ENCODE measurements at regions not wholly inside any gene's neighbourhood (a gene's known extent, or its start where the extent isn't known, plus 50 kb on each side); places are given as distances from the start of the nearest gene placed in this dataset.

DNA sequence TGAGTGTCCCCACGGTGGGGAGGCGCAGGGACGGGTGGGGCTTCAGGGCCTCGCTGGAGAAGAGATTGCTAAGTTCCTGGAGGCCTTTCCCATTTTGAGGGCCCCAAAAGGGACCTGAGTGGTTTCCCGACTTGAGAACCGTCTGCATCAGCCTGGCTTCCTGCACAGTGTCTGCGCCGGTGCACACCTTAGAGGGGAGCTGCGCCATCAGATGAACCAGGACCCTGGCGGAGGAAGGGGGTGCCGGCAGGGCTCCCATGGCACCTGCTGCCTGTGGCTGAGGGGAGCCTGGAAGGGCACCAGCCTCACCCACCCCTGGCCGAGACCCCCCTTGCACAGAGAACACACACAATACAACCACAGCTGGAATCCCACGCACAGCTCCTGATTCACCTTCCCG lies 465.1 kb upstream of the MYT1L start:
- Histone ChIP-seq H3K36me3 (no peaks in the 10 kb centered on the region), H3K4me3 (ENCODE audit: low read depth, low read length) (no peak overlapping the region), H3K9me3 (no peaks in the 10 kb centered on the region), H3K4me1 (no peaks in the 10 kb centered on the region), H3K27me3 (no peaks in the 10 kb centered on the region)
- no peak for TF ChIP-seq CTCF (IDR thresholded peaks at IDR 0.05; ENCODE audit: low read depth, low read length)
- no peak for DNase-seq

DNA sequence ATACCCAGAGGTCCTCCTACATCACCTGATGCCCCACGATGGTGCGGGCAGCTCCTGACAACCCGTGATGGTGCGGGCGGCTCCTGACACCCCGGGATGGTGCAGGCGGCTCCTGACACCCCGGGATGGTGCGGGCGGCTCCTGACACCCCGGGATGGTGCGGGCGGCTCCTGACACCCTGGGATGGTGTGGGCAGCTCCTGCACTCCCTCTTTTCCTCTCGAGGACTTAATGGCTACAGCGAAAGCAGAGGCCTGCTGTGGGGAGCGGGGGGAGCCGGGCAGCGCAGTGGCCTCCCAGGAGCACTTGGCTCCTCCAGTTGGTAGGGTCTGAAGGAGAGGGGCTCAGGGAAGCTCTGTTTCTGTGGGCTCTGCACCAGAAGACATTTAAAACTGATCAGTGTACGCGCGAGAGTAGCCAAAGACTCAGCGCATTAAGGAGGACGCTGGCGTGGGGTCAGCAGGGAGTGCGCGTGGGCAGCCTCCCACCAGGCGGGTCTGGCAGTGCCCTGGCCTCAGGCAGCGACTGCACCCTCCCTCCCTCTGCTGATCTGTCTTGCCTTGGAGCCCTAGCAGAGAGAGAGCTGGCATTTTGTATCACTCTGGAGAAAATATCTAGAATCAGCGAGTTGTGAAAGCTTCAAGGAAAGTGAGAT lies 464.5 kb upstream of the MYT1L start:
- Histone ChIP-seq H3K36me3 (no peaks in the 10 kb centered on the region), H3K4me3 (ENCODE audit: low read depth, low read length) (no peak overlapping the region), H3K9me3 (no peaks in the 10 kb centered on the region), H3K27me3 (no peaks in the 10 kb centered on the region), H3K4me1 (no peaks in the 10 kb centered on the region)
- TF ChIP-seq CTCF (IDR thresholded peaks at IDR 0.05; ENCODE audit: low read depth, low read length), result no peak
- DNase-seq, result no peak

DNA sequence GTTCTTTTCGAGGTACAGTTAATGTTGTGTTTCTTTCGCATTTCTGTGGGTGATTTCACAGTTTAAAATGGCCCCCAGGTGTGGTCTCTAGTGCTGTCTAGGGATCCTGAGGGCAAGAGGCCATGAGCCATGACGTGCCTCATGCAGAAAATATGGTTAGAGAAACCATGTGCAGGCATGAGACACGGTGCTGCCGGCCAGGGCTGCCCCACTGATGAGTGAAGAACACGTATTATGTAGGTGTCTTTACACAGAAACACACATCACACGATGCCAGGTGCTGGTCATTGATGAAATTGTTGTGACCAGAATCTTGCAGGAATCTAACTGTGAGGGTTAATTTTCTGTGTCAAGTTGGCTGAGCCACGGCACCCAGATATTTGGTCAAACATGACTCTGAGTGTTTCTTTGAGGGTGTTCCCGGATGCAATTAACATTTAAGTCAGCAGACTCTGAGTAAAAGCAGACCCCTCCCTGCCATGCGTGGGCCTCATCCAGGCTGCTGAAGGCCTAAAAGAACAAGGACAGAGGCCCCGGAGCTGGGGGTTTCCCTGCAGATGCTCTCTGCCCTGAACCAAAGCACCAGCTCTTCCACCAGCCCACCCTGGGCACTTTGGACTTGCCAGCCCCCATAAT lies 463.0 kb upstream of the MYT1L start:
- no peaks in the 10 kb centered on the region for H3K36me3 ChIP-seq

DNA sequence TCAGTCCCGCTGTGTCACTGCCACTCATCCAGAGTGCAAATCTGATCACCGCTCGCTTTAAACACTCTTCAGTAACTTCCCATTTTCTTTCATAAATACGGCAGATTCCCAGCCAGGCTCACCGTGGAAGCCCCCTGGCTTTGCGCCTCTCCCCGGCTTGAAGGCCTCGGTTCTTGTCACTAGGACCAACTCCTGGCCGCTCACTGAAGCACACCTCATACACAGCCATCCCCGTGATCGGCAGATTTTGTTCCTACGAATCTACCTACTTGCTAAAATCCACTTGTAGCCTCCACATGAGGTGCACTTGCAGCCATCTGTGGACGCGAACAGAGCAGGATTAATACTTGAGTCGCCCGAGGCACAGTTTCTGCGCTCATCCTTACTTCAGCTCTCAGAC lies 462.4 kb upstream of the MYT1L start:
- H3K27me3 ChIP-seq, result no peaks in the 10 kb centered on the region
- DNase-seq, result no peak
- H3K9me3 ChIP-seq, result no peaks in the 10 kb centered on the region
- H3K36me3 ChIP-seq, result no peaks in the 10 kb centered on the region
- H3K4me3 ChIP-seq (ENCODE audit: low read depth, low read length), result no peak overlapping the region
- H3K4me1 ChIP-seq, result no peaks in the 10 kb centered on the region
- TF ChIP-seq CTCF (IDR thresholded peaks at IDR 0.05; ENCODE audit: low read depth, low read length), result no peak

More for the DNA sequence above, 463.0 kb upstream of the MYT1L start:
- Histone ChIP-seq H3K4me3 (ENCODE audit: low read depth, low read length) (no peak overlapping the region), H3K4me1 (no peaks in the 10 kb centered on the region), H3K27me3 (no peaks in the 10 kb centered on the region), H3K9me3 (no peaks in the 10 kb centered on the region)
- no peak for TF ChIP-seq CTCF (IDR thresholded peaks at IDR 0.05; ENCODE audit: low read depth, low read length)
- DNase-seq, result no peak

DNA sequence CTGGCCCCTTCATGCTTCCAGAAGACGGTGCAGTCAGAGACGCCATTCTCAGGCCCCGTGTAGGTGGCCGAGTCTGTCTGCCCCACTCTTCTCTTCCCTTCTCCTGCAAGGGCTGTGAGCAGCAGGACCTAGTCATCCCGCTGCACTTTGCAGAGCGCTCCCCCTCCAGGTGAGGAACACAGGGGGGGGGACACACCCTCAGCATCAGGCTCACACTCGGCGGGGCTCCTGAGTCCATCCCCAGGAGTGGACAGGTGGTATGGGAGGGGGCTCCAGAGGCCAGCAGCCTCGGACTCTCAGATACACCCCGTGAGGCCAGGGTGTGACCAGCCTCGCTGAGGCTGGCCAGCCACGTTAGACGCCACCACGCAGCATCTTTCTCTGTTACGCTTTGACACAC lies 460.5 kb upstream of the MYT1L start:
- DNase-seq, result no peak
- TF ChIP-seq CTCF (IDR thresholded peaks at IDR 0.05; ENCODE audit: low read depth, low read length), result no peak
- Histone ChIP-seq H3K9me3 (no peaks in the 10 kb centered on the region), H3K36me3 (no peaks in the 10 kb centered on the region), H3K4me3 (ENCODE audit: low read depth, low read length) (no peak overlapping the region), H3K27me3 (no peaks in the 10 kb centered on the region), H3K4me1 (peaks cover 12% of the 10 kb centered on the region)

- Histone ChIP-seq H3K27me3 (no peaks in the 10 kb centered on the region), H3K9me3 (no peaks in the 10 kb centered on the region), H3K4me1 (peaks cover 12% of the 10 kb centered on the region), H3K36me3 (no peaks in the 10 kb centered on the region), H3K4me3 (ENCODE audit: low read depth, low read length) (no peak overlapping the region)
- DNase-seq, result no peak
- no peak for TF ChIP-seq CTCF (IDR thresholded peaks at IDR 0.05; ENCODE audit: low read depth, low read length)
These were observed 460.0 kb upstream of the MYT1L start for GRCh38 chr2:2791031-2791430.

All from BE2C (cell line).